NCI-H446 treated with DMSO at 0.1 percent for 48 hours (cell line): ENCODE measurements at regions not wholly inside any gene's neighbourhood (a gene's known extent, or its start where the extent isn't known, plus 50 kb on each side); places are given as distances from the start of the nearest gene placed in this dataset.
"Not testable (repeated sequence)": the region's sequence is repeated elsewhere in the genome, so short reads cannot be mapped to it uniquely, and the experiment has no call there.

Source experiments
- DNase-seq: peaks from one replicate; lab custom pipeline; 2025; lab: John Stamatoyannopoulos, UW

DNA sequence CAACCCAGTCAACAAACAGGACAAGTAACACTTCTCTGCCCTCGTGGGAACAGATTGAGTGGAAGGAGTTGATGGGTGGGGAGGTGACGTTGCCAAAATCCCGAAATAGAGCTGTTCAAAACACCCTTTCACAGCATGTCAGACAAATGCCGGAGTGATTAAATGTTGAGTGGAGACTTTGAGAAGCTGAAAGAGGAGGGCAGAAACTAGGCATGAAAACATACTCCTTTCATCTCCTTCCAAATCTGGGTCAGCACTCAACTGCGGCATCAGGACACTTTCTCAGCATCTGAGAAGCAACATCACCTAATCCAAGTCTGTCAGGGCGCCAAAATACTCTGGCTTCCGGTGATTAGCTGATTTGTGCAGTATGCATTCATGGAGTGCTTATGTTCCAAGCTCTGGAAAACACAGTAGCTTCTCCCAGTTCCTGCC lies 51.5 kb upstream of the MRI1 start:
- no peak for DNase-seq

DNA sequence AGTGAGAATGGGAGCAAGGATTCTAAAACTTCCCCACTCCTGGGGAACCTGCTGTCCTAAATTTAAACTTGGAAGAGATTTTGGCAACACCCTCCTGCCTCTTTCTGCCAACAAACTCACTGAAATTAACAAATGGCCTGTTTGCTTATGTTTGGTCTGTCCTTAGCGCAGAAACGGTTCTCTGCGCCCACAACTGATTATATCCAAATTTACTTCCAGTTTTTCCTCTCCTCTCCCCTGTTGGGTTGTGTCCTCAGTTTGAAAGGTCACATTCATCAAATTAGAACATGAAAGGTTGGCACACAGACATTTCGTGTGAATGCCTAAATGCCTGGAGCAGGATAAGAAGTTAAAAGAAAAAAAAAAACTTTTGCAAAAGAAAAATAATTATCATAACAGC lies 56.4 kb upstream of the MRI1 start:
- DNase-seq = peak; percentile 47

DNA sequence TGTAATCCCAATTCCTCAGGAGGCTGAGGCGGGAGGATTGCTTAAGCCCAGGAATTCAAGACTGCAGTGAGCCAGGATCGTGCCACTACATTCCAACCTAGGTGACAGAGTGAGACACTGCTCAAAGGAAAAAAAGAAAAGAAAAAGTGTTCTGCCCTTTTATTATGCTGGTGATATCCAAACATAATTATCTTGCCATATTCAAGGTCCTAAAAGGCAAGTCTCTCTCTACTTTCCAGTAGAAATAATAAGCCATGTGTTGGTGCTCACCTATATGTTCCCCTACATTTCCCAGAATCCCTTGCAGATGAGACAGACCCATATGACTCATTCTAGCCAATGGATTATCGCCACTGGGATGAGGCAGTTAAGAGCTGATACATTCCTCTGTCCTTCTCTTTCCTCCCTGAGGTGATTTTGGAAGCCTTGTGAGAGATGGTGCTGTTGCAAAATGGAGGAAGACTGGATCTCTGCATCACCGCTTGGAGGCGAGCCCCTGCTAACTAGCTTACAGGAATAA lies 58.3 kb upstream of the MRI1 start:
- no peak for DNase-seq

DNA sequence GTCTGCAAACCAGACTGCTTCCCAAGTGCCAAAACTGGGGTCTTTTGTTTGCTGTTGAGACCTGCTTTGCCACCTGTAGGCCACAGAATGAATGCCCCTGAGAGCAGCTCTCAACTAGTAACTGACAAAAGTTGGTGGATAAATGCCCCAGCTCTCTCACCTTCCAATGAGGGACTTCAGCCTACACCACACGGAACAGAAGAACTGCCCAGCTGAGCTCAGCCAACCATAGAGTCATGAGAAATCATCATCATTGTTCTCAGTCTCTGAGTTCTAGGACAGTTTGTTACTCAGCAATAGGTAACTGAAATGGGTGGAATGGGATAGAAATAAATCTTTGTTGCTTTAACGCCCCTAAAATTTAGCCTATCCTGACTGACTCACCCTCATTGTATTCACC lies 59.1 kb upstream of the MRI1 start:
- DNase-seq = no peak

DNA sequence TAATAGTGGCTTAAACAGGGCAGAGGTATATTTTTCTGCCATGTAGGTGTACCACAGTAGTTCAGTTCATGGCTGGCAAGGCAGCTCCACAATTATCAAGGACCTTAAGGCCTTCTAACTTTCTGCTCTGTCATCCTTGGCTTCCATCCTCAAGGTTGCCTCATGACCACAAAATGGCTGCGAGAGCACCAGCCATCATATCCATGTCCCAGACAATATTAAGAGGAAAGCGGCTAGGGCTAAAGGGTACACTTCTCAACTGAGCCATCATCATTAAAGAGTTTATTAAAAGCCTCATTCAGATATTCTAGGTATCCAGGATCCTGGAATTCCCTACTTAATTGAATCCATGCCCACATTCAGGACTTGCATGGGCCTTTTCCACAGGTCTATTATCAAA lies 62.7 kb upstream of the MRI1 start:
- DNase-seq = no peak

DNA sequence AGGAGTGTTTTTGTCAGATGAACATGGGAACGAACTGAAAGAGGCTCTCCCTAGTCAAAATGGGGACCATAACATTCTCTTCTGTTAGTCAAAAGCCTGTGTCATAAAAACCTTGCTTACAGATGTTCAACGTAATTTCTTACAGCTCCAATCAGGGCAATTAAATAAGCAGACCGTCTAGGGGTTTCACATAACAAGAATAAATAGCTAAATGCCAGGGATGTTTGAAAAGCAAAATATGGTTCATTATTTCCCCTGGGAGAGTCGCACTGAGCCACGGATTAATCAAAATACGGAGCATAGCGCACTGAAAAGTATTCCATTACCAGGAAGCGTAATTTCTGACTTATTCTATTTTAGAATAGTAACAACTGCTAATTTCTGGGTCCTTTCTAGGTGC lies 63.7 kb upstream of the MRI1 start:
- no peak for DNase-seq

DNA sequence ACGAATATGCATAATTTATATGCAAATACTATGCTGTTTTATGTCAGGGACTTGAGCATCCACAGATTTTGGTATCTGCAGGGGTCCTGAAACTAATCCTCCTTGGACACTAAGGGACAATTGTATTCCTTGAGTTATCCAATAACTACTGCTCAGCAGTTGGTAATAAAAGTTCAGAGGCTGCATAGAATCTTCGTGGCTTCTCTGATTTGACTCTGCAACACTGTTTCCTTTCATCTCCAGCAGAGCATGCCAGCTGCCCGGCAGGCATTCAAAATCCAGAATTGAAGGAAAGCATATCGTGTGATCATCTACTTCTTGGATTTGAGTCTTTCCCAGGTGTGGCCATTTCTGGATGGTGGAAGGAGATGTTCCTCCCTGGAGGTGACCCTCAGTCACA lies 64.5 kb upstream of the MRI1 start:
- no peak for DNase-seq

DNA sequence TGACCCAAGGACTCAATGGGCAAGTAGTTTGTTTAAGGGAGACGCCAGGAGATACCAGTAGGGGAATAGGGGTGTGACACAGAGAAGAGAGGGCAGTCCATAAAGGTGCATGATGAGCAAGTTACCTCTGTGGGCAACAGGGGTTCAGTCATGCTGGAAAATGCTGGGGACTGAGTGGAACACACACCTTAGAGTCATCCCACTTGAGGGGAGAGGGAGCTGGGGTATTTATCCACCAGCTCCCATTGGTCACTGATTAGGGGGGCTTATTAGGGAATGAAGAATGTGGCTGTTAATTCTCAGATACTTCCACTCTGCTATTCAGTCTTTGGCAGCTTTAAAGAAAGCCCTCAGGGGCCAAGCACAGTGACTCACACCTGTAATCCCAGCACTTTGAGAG lies 67.5 kb upstream of the MRI1 start:
- no peak for DNase-seq

DNA sequence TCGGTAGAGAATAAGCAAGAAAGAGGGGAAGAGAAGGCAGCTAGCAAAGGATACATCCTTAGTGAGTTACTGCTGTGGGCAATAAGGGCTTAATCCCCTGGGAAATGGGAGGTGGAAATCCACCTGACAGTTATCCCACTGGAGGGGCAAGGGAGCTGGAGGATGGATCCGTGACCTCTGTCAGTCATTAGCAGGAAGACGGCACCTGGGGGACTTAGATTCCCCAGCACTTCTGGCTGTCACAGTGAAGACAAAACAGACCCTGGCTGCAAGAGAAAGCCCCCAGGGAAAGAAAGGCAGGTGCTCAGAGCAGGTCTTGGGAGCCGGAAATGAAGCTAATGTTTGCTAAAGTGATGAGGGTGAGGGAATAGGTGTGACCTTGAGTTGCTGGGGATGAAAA lies 70.4 kb upstream of the MRI1 start:
- DNase-seq = no peak

DNA sequence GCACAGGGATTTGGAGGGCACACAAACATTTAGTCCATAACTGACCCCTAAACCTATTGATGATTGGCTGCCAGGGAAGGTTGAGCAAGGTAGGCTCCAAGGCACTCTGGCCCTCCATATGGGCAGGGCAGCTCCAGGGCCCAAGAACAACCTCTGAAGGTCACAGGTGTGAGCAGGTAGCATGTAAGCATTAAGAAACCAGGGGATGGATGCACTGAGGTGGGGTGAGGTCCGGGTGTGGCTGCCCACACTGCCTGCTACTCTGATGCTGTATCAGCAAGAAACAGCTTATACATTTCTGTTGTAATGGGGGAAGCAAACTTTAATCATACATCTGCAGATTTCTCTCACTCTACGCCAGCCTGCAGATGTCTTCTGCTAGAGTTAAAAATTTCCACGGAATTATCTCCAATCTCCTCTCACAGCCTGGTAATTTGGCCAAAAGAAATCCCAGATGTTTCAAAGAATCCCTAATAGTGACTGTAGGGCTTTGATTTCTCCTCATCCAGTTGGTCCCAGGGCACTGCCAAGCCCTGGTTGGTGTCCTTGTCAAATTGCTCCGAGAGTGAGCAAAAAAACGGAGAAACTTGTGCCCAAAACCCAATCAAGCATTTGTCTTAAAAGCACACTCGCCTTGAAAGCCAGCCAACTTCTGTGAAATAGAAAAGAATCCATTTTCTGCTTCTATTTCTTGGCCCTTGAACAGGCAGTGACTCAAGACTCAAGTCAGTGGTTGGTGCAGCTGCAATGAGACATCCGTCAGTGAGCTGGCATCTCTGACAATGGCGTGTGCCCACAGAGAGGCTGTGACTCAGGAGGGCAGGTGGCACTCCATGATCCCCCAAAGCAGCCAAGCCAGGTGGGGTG lies 72.5 kb upstream of the MRI1 start:
- DNase-seq = peak; percentile 88

DNA sequence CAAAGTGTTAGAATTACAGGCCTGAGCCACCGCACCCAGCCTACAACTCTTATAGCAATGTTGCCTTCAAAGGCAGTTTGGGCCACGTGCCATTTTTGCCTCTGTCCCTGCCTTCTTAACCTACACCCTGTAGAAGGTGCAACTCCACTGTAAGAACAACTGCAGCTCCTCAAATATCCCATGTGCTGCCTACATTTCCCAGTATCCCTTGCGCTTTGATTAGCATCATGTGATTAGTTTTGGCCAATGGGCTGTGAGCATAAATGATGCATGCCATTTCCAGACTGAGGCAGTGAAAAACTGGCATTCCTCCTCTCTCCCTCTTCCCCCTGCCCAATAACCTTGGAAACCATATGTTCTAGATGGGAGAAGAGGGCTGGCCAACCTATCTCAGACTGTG lies 75.2 kb upstream of the MRI1 start:
- DNase-seq = no peak

DNA sequence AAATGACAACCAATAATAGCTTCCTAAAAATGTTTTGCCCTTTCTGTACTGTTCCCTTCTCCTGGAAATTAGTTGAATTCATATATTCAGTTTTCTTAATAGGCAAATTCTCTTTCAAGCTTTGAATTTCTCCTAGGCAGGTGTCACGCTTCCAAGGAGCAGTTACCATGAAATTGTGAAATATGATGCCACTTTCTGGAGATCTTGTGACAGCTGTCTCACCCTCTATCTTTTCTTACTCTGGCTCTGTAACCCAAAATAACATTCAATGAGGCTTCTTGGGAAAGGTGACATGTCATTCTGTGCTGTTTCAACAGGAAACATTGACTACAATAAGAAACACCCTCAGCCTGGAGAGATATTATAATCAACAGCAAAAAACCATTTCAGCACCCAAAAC lies 80.3 kb upstream of the MRI1 start:
- DNase-seq = no peak

DNA sequence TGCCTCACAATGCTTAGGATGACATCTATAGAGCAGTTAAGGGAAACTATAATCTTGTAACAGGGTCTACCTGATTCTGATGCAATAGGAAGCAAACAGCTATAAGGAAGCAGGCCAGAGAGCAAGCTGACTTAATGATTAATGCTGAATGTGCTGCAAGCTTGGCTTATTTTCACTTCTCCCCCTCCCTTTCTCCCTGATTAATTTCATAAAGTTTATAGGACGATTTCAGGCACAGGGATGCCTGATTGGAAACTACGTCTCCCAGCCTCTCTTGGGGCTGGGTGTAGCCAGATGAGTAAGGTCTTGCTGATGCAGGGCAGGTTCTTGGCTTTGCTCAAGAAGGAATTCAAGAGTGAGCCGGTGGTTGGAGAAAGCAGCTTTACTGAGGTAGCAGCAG lies 82.8 kb upstream of the MRI1 start:
- DNase-seq = no peak

DNA sequence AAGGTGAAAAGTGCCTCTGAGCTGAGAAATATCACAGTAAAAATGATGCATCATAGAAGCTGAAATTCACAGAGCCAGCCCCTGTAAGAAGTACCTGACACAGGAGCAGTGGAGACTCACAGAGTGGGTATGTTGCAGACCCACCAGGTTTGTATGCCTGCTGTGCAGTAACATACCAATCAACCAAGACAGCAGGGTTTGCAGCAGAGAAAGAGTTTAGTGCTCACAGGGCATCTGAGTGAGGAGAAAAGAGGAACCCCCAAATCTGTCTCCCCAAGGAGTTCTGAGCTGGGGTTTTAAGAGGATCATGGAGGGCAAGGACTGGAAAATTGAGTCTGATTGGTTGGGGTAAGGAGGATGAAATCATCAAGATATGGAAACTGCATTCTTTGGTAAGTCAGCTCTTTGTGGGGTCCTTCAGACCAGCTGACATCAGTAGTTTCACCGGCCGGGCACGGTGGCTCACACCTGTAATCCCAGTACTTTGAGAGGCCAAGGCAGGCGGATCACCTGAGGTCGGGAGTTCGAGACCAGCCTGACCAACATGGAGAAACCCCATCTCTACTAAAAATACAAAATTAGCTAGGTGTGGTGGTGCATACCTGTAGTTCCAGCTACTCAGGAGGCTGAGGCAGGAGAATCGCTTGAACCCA lies 83.5 kb upstream of the MRI1 start:
- DNase-seq = not testable (repeated sequence)

DNA sequence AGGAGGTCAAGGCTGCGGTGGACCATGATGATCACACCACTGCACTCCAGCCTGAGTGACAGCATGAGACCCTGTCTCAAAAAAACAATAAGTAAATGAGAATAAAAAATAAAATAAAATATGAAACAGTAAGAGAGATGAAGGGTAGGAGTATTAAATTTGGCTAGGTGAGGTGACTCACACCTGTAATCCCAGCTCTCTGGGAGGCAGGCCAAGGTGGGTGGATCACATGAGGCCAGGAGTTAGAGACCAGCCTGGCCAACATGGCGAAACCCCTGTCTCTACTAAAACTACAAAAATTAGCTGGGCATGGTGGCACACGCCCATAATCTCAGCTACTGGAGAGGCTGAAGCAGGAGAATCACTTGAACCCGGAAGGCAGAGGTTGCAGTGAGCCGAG lies 87.4 kb upstream of the MRI1 start:
- not testable (repeated sequence) for DNase-seq

DNA sequence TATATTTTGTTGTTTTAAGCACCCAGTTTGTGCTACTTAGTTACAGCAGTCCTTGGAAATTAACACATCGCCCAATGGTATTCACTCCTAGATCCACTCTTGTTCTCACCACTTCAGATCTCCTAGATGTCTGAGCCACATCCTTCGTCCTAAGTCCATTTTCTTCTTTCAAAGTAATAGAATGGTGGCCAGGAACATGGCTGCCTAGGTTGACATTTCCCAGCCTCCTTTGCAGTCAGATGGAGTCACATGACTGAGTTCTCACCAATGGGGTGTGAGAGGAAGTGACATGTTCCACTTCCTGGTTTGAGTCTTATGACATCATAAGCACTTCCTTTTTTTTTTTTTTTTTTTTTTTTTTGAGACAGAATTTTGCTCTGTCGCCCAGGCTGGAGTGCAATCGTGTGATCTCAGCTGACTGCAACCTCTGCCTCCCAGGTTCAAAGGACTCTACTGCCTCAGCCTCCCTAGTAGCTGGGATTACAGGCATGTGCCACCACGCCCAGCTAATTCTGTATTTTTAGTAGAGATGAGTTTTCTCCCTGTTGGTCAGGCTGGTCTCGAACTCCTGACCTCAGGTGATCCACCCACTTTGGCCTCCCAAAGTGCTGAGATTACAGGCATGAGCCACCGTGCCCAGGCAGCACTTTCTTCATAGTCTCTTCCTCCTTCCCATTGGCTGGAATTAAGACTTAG lies 91.7 kb upstream of the MRI1 start:
- DNase-seq = peak; percentile 5

DNA sequence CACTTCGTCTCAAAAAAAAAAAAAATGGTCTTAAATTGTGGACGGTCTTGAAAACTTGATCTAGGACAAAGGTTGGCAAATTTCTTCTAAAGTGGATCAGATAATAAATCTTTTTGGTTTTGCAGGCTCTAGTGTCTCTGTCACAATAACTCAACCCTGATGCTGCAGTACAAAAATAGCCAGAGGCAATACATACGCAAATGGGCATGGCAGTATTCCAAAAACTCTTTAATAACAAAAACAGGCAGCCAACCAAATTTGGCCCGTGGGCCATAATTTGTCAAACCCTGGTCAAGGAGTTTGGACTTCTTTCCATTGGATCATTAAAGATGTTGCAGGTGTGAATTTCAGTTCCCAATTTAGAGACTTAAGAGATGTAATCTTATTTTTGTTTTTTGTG lies 93.5 kb upstream of the MRI1 start:
- no peak for DNase-seq

DNA sequence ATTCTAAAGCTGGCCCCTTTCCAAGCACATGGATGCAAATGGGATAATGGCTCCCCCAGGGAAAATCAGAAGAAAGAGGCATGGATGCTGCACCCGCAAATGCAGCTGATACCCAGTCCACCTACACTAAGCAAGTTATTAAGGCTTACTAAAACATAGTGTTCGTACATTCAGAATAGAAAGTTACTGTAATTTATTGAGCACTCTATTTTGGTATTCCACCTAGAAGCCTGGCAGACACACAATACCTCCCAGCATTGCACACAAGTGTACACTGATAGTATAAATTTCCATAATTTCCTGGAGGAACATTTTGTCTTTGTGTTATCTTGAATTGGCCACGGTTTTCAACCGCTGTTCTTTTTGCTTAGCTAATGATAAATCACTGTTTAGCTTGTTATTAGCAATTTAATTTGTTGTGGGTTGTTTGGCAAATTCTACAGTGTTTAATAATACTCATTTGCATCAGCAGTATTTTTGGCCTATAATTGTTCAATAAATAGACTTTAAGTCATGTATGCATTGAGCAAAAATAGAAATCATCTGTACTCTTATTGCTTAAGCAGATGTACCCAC lies 94.5 kb upstream of the MRI1 start:
- DNase-seq = no peak

DNA sequence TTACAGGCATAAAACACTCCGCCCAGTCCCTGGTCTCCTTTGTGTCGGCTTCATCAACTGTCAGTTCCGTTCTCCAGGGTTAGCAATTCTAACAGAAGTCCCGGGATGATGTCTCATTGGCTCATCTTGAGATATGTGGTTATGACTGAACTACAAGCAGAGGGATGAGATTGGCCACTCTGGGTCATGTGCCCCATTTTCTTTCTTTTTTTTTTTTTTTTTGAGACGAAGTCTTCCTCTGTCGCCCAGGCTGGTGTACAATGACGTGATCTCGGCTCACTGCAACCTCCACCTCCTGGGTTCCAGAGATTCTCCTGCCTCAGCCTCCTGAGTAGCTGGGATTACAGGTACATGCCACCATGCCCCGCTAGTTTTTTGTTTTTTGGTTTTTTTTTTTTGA lies 95.4 kb upstream of the MRI1 start:
- DNase-seq = no peak

DNA sequence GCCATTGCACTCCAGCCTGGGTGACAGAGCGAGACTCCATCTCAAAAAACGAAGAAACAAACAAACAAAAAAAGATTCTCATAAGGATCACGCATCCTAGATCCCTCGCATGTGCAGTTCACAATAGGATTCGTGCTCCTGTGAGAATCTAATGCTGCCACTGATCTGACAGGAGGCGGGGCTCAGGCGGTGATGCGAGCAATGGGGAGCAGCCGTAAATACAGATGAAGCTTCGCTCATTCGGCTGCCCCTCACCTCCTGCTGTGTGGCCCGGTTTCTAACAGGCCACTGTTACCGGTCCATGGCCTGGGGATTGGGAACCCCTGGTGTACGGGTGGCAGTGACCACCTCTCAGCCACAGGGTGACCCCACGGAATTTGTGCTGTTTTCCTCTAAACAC lies 98.2 kb upstream of the MRI1 start:
- no peak for DNase-seq

DNA sequence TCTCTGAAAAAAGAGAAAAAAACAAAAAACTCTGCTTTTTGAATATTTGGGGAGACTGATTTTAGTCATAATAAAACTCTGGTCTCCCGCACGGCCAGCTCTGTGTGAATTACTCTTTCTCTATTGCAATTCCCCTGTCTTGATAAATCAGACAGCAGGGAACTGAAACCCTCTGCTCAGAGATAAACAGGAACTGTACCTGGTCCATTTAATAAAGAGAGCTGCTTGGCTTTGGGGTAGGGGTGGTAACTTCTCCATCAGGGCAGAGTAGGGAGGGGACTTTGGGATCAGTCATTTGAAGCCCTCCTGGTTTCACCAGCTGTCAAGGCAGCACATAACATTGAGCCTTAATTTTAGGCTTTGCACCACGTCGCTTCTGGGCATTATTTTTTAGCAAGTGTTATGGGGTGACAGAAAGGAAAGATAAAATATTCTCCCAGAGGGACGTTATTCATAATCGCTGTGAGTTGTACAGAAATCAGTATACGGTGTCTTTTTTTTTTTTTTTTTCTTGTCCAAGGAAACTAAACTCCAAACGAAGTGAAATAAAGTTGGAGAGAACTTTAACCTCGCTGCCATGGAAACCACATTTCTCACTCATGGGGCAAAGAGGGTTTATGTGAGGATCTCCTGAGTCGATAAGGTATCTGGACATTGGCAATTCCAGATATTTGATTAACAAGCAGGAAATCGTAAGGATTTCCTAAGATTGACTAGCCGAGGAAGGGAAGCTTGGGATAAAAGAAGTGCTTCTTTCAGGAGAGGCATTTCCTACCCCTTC lies 99.0 kb upstream of the MRI1 start:
- DNase-seq = no peak
